MM.1S (cell line): ENCODE measurements at regions not wholly inside any gene's neighbourhood (a gene's known extent, or its start where the extent isn't known, plus 50 kb on each side); places are given as distances from the start of the nearest gene placed in this dataset.

Source experiments
- DNase-seq: peaks from one replicate; pipeline ENCODE4 v3.0.0-alpha.2; 2015
- H2AFZ ChIP-seq: fragments of 300-600 bp; sonication (generic); 2 replicates; pipeline ENCODE4 v1.6.0; 2016; ENCODE audit warnings: antibody characterized with exemption, low read length
- H3F3A ChIP-seq: fragments of 300-600 bp; sonication (generic); 2 replicates; pipeline ENCODE4 v1.6.1; 2016; ENCODE audit warnings: mild to moderate bottlenecking, antibody characterized with exemption, low read length, moderate library complexity, mixed read lengths; ENCODE audit not compliant: insufficient read depth
- H3K27ac ChIP-seq: fragments of 300-600 bp; sonication (generic); 2 replicates; pipeline ENCODE4 v1.5.1; 2016; ENCODE audit warnings: mild to moderate bottlenecking, low read length
- H3K27me3 ChIP-seq: fragments of 300-600 bp; sonication (generic); replicated peaks from 2 replicates; pipeline ENCODE4 v1.6.0; 2016; ENCODE audit warnings: low read length; ENCODE audit not compliant: insufficient read depth
- H3K36me3 ChIP-seq: fragments of 300-600 bp; sonication (generic); replicated peaks from 2 replicates; pipeline ENCODE4 v1.6.1; 2016; ENCODE audit warnings: mild to moderate bottlenecking, low read length, mixed read lengths; ENCODE audit not compliant: insufficient read depth
- H3K4me1 ChIP-seq: fragments of 300-600 bp; sonication (generic); 2 replicates; pipeline ENCODE4 v1.6.1; 2016; ENCODE audit warnings: low read length, mixed read lengths
- H3K4me2 ChIP-seq: fragments of 300-600 bp; sonication (generic); 2 replicates; pipeline ENCODE4 v1.6.0; 2016; ENCODE audit warnings: low read depth, low read length
- H3K4me3 ChIP-seq: fragments of 300-600 bp; sonication (generic); 2 replicates; pipeline ENCODE4 v1.5.1; 2016; ENCODE audit warnings: low read length, mixed read lengths
- H3K79me2 ChIP-seq: fragments of 300-600 bp; sonication (generic); 2 replicates; pipeline ENCODE4 v1.6.1; 2016; ENCODE audit warnings: mixed run types, low read length, mixed read lengths
- H3K9ac ChIP-seq: fragments of 300-600 bp; sonication (generic); 2 replicates; pipeline ENCODE4 v1.6.1; 2016; ENCODE audit warnings: low read length, mixed read lengths
- H3K9me2 ChIP-seq: fragments of 300-600 bp; sonication (generic); replicated peaks from 2 replicates; pipeline ENCODE4 v1.6.1; 2016; ENCODE audit warnings: mild to moderate bottlenecking, low read length, mixed read lengths; ENCODE audit not compliant: insufficient read depth
- H3K9me3 ChIP-seq: fragments of 300-600 bp; sonication (generic); replicated peaks from 2 replicates; pipeline ENCODE4 v1.6.1; 2016; ENCODE audit warnings: mild to moderate bottlenecking, low read length, mixed read lengths; ENCODE audit not compliant: insufficient read depth
- H4K20me1 ChIP-seq: fragments of 300-600 bp; sonication (generic); 2 replicates; pipeline ENCODE4 v1.6.1; 2016; ENCODE audit warnings: mild to moderate bottlenecking, low read length, moderate library complexity, mixed read lengths; ENCODE audit not compliant: insufficient read depth
- CTCF ChIP-seq: fragments of 300-600 bp; sonication (generic); IDR thresholded peaks from 2 replicates; pipeline ENCODE4 v1.5.1; 2016; ENCODE audit warnings: antibody characterized with exemption, low read length, mixed read lengths
- EZH2 ChIP-seq: fragments of 300-600 bp; sonication (generic); optimal IDR thresholded peaks from 2 replicates; pipeline ENCODE3; 2017; ENCODE audit warnings: low read depth, mild to moderate bottlenecking, antibody characterized with exemption, low read length, mixed read lengths
- EZH2phosphoT487 ChIP-seq: fragments of 300-600 bp; sonication (generic); IDR thresholded peaks from 2 replicates; pipeline ENCODE4 v1.6.1; 2018; ENCODE audit warnings: antibody characterized with exemption, low read length

- Histone ChIP-seq H3K9ac (no peak overlapping the region), H3K9me3 (no peaks in the 10 kb centered on the region), H3K4me1 (no peaks in the 10 kb centered on the region), H3K4me2 (no peak overlapping the region), H3K27me3 (no peaks in the 10 kb centered on the region), H3K79me2 (no peaks in the 10 kb centered on the region), H3F3A (no peaks in the 10 kb centered on the region), H4K20me1 (no peaks in the 10 kb centered on the region), H3K27ac (no peak overlapping the region), H2AFZ (no peak overlapping the region), H3K4me3 (no peak overlapping the region), H3K36me3 (no peaks in the 10 kb centered on the region), H3K9me2 (no peaks in the 10 kb centered on the region)
- no peak for TF ChIP-seq EZH2phosphoT487
- no peak for TF ChIP-seq CTCF
- TF ChIP-seq EZH2, result no peak
- no peak for DNase-seq
Observed at GRCh38 chr10:2870654-2871053, 196.7 kb upstream of the PFKP start.

GRCh38 chr10:2867788-2868299, 199.5 kb upstream of the PFKP start:
- no peaks in the 10 kb centered on the region for H3K27me3 ChIP-seq
- no peaks in the 10 kb centered on the region for H3K9me2 ChIP-seq
- H3K9me3 ChIP-seq, result no peaks in the 10 kb centered on the region
- H2AFZ ChIP-seq, result no peak overlapping the region
- H4K20me1 ChIP-seq, result no peaks in the 10 kb centered on the region
- no peaks in the 10 kb centered on the region for H3K79me2 ChIP-seq
- no peak for DNase-seq
- H3K4me2 ChIP-seq, result no peak overlapping the region
- no peaks in the 10 kb centered on the region for H3F3A ChIP-seq
- H3K9ac ChIP-seq, result no peak overlapping the region
- H3K36me3 ChIP-seq, result no peaks in the 10 kb centered on the region
- H3K4me3 ChIP-seq, result no peak overlapping the region
- H3K4me1 ChIP-seq, result no peaks in the 10 kb centered on the region
- H3K27ac ChIP-seq, result no peak overlapping the region
- TF ChIP-seq CTCF (no peak), EZH2 (no peak), EZH2phosphoT487 (no peak)

- no peak overlapping the region for H3K4me2 ChIP-seq
- H3K79me2 ChIP-seq, result no peaks in the 10 kb centered on the region
- DNase-seq, result no peak
- H3K9me3 ChIP-seq, result no peaks in the 10 kb centered on the region
- no peak overlapping the region for H2AFZ ChIP-seq
- H3K4me1 ChIP-seq, result no peaks in the 10 kb centered on the region
- no peak overlapping the region for H3K9ac ChIP-seq
- no peaks in the 10 kb centered on the region for H3K36me3 ChIP-seq
- H3F3A ChIP-seq, result no peaks in the 10 kb centered on the region
- no peak overlapping the region for H3K4me3 ChIP-seq
- H3K9me2 ChIP-seq, result no peaks in the 10 kb centered on the region
- no peaks in the 10 kb centered on the region for H4K20me1 ChIP-seq
- H3K27me3 ChIP-seq, result no peaks in the 10 kb centered on the region
- TF ChIP-seq EZH2 (no peak), EZH2phosphoT487 (no peak), CTCF (no peak)
- no peak overlapping the region for H3K27ac ChIP-seq
Observed at GRCh38 chr10:2866569-2866968, 200.8 kb upstream of the PFKP start.
